ENCODE measurements at regions not wholly inside any gene's neighbourhood (a gene's known extent, or its start where the extent isn't known, plus 50 kb on each side); places are given as distances from the start of the nearest gene placed in this dataset.

DNA sequence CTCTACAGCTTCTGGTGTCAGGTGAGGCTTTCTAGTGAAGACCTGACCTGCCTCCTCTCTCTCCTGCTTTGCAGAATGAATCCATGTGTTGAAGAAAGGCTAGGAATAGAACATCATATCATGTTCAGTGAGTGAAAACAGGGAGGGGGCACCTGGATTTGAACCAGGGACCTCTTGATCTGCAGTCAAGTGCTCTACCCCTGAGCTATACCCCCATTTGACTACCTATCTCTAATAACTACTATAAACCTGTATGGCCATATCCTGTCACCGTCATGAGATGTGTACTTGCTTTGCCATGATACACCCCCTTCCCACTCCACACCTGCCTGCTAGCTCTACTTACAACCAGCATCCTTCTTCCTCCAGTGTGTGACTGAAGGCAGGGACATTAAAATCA, 91.3 kb upstream of the ZNF746 start:
- TF ChIP-seq, protein P1, sequence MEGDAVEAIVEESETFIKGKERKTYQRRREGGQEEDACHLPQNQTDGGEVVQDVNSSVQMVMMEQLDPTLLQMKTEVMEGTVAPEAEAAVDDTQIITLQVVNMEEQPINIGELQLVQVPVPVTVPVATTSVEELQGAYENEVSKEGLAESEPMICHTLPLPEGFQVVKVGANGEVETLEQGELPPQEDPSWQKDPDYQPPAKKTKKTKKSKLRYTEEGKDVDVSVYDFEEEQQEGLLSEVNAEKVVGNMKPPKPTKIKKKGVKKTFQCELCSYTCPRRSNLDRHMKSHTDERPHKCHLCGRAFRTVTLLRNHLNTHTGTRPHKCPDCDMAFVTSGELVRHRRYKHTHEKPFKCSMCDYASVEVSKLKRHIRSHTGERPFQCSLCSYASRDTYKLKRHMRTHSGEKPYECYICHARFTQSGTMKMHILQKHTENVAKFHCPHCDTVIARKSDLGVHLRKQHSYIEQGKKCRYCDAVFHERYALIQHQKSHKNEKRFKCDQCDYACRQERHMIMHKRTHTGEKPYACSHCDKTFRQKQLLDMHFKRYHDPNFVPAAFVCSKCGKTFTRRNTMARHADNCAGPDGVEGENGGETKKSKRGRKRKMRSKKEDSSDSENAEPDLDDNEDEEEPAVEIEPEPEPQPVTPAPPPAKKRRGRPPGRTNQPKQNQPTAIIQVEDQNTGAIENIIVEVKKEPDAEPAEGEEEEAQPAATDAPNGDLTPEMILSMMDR (optimal IDR thresholded peaks at IDR 0.05 in 1 of 3, IDR thresholded peaks at IDR 0.05 in 1 of 3, conservative IDR thresholded peaks at IDR 0.05 in 1 of 3; ENCODE audit: extremely low read depth in 1 of 3, insufficient read depth in 2 of 3, low read length in 3 of 3): no peak
- no peak for TF ChIP-seq EZH2 (IDR thresholded peaks at IDR 0.05; ENCODE audit: low read length)
